ENCODE measurements at regions not wholly inside any gene's neighbourhood (a gene's known extent, or its start where the extent isn't known, plus 50 kb on each side); places are given as distances from the start of the nearest gene placed in this dataset.

- DNase-seq, result peak; percentile 94 to 97
- Histone ChIP-seq H3K4me1 (peaks cover 0 to 42% (median 18%) of the 10 kb centered on the region in 4 donors), H3K9me3 (no peaks in the 10 kb centered on the region), H3K36me3 (no peaks in the 10 kb centered on the region), H3K27me3 (no peaks in the 10 kb centered on the region), H3K4me3 (no peak overlapping the region), H3K27ac (peak overlapping the region; percentile 67 to 92)
- intact Hi-C loops (cut with DNase I; ENCODE audit: low total_unique reads), result loop anchor here (2.0 kb wide), 1 partner anchor 109 kb away; no protein-coding TSS in a partner anchor
- peak; percentile 89 to 97 for TF ChIP-seq CTCF (IDR thresholded peaks at IDR 0.05)
Observed at GRCh38 chrX:65595460-65595876, 60.9 kb upstream of the LAS1L start.

GRCh38 chrX:65591206-65591605 lies 56.6 kb upstream of the LAS1L start:
- intact Hi-C loops (cut with DNase I; ENCODE audit: low total_unique reads), result no loop called here
- Histone ChIP-seq H3K27ac (no peak overlapping the region), H3K9me3 (no peaks in the 10 kb centered on the region), H3K4me3 (no peak overlapping the region), H3K36me3 (no peaks in the 10 kb centered on the region), H3K27me3 (no peaks in the 10 kb centered on the region), H3K4me1 (peaks cover 0 to 21% (median 12%) of the 10 kb centered on the region in 4 donors)
- no peak for DNase-seq
- TF ChIP-seq CTCF (IDR thresholded peaks at IDR 0.05), result no peak

GRCh38 chrX:65589304-65589703 lies 54.7 kb upstream of the LAS1L start:
- no peak for DNase-seq
- no peaks in the 10 kb centered on the region for H3K36me3 ChIP-seq
- H3K9me3 ChIP-seq, result no peaks in the 10 kb centered on the region
- peaks cover 0 to 15% (median 7%) of the 10 kb centered on the region in 4 donors for H3K4me1 ChIP-seq
- intact Hi-C loops (cut with DNase I; ENCODE audit: low total_unique reads), result no loop called here
- no peak overlapping the region for H3K4me3 ChIP-seq
- peak overlapping the region in 1 of 2 donors; percentile 66 for H3K27ac ChIP-seq
- TF ChIP-seq CTCF (IDR thresholded peaks at IDR 0.05), result no peak
- no peaks in the 10 kb centered on the region for H3K27me3 ChIP-seq

- no peak for DNase-seq
- H3K4me1 ChIP-seq, result peaks cover 0 to 15% (median 7%) of the 10 kb centered on the region in 4 donors
- H3K9me3 ChIP-seq, result no peaks in the 10 kb centered on the region
- H3K4me3 ChIP-seq, result peak overlapping the region; percentile 31 to 37
- intact Hi-C loops (cut with DNase I; ENCODE audit: low total_unique reads), result no loop called here
- H3K36me3 ChIP-seq, result no peaks in the 10 kb centered on the region
- H3K27me3 ChIP-seq, result no peaks in the 10 kb centered on the region
- TF ChIP-seq CTCF (IDR thresholded peaks at IDR 0.05), result no peak
- peak overlapping the region; percentile 52 to 66 for H3K27ac ChIP-seq
Observed at GRCh38 chrX:65588795-65589194, 54.2 kb upstream of the LAS1L start.

GRCh38 chrX:65587616-65588526 lies 53.3 kb upstream of the LAS1L start:
- H3K27ac ChIP-seq, result peak overlapping the region; percentile 52 to 66
- H3K27me3 ChIP-seq, result no peaks in the 10 kb centered on the region
- H3K4me3 ChIP-seq, result peak overlapping the region; percentile 31 to 37
- H3K4me1 ChIP-seq, result peaks cover 0 to 15% (median 7%) of the 10 kb centered on the region in 4 donors
- no peaks in the 10 kb centered on the region for H3K36me3 ChIP-seq
- intact Hi-C loops (cut with DNase I; ENCODE audit: low total_unique reads), result no loop called here
- H3K9me3 ChIP-seq, result no peaks in the 10 kb centered on the region
- DNase-seq, result peak; percentile 81 to 89
- no peak for TF ChIP-seq CTCF (IDR thresholded peaks at IDR 0.05)
